CD4-positive, alpha-beta memory T cell (primary cell): ENCODE measurements at regions not wholly inside any gene's neighbourhood (a gene's known extent, or its start where the extent isn't known, plus 50 kb on each side); places are given as distances from the start of the nearest gene placed in this dataset.

Experiments used
- CTCF ChIA-PET: fragments of 350-600 bp; sonication (Branson Sonifier 250); formaldehyde crosslinking; loops from one replicate; lab custom pipeline; 2021; ENCODE audit warnings: inconsistent platforms; ENCODE audit not compliant: partially characterized antibody; lab: Charles Lee
- POLR2A ChIA-PET: fragments of 350-600 bp; sonication (Branson Sonifier 250); formaldehyde crosslinking; loops from one replicate; lab custom pipeline; 2021; ENCODE audit not compliant: partially characterized antibody; lab: Charles Lee
- DNase-seq, 5 donors: peaks; one replicate each; pipeline versions ENCODE4 v3.0.0 to v3.0.0-alpha.2; 2020 to 2022; ENCODE audit warnings: mixed read lengths in 1 of 5
- H3K27ac ChIP-seq: one replicate; pipeline ENCODE4 v1.7.0; 2013; ENCODE audit warnings: low read depth, low read length
- H3K27me3 ChIP-seq: 2 replicates; pipeline ENCODE4 v1.7.0; 2013; ENCODE audit warnings: mild to moderate bottlenecking, low read length, moderate library complexity; ENCODE audit not compliant: insufficient read depth
- H3K36me3 ChIP-seq: 2 replicates; pipeline ENCODE4 v1.7.0; 2013; ENCODE audit warnings: mild to moderate bottlenecking, low read length, moderate library complexity; ENCODE audit not compliant: insufficient read depth
- H3K4me1 ChIP-seq: 2 replicates; pipeline ENCODE4 v1.7.0; 2013; ENCODE audit warnings: mild to moderate bottlenecking, low read length, moderate library complexity; ENCODE audit not compliant: insufficient read depth
- H3K4me3 ChIP-seq, 2 donors: one replicate each; pipeline ENCODE4 v1.7.0; 2013; ENCODE audit warnings: low read length in 2 of 2, mild to moderate bottlenecking in 1 of 2
- H3K9me3 ChIP-seq, 2 donors: one replicate each; pipeline ENCODE4 v1.7.0; 2013; ENCODE audit warnings: low read length in 2 of 2, control low read depth in 1 of 2; ENCODE audit not compliant: control insufficient read depth in 1 of 2
- H3K27ac Mint-ChIP-seq, 7 donors: one replicate each; pipeline ENCODE4 v1.8.0; 2020 to 2021; ENCODE audit warnings: mixed read lengths in 7 of 7, mild to moderate bottlenecking in 6 of 7, inconsistent platforms in 3 of 7, moderate library complexity in 3 of 7
- H3K27me3 Mint-ChIP-seq, 2 donors: one replicate each; pipeline ENCODE4 v1.8.0; 2020 to 2021; ENCODE audit warnings: mixed read lengths in 2 of 2
- H3K36me3 Mint-ChIP-seq, 2 donors: one replicate each; pipeline ENCODE4 v1.8.0; 2020 to 2021; ENCODE audit warnings: mixed read lengths in 2 of 2, inconsistent platforms in 1 of 2, mild to moderate bottlenecking in 1 of 2
- H3K4me1 Mint-ChIP-seq, 4 donors: one replicate each; pipeline ENCODE4 v1.8.0; 2020 to 2021; ENCODE audit warnings: mixed read lengths in 4 of 4, mild to moderate bottlenecking in 1 of 4
- H3K4me3 Mint-ChIP-seq, 8 donors: one replicate each; pipeline ENCODE4 v1.8.0; 2020 to 2021; ENCODE audit warnings: mixed read lengths in 8 of 8, mild to moderate bottlenecking in 7 of 8, moderate library complexity in 6 of 8, inconsistent platforms in 3 of 8
- H3K9me3 Mint-ChIP-seq, 8 donors: one replicate each; pipeline ENCODE4 v1.8.0; 2020 to 2021; ENCODE audit warnings: mixed read lengths in 8 of 8, mild to moderate bottlenecking in 5 of 8, inconsistent platforms in 3 of 8, moderate library complexity in 1 of 8
- intact Hi-C: fragments of 100-400 bp; cut with micrococcal nuclease; formaldehyde crosslinking; loops from one replicate; pipeline ENCODE4 v1.15.1; 2023

- Mint-ChIP-seq H3K27ac (no peak overlapping the region), H3K9me3 (peaks cover 0 to 8% (median 3%) of the 10 kb centered on the region in 8 donors), H3K36me3 (no peaks in the 10 kb centered on the region), H3K27me3 (no peaks in the 10 kb centered on the region), H3K4me3 (no peak overlapping the region), H3K4me1 (no peaks in the 10 kb centered on the region)
- H3K4me3 ChIP-seq, result no peak overlapping the region
- intact Hi-C loops, result no loop called here
- POLR2A ChIA-PET, result no interaction called here
- no peaks in the 10 kb centered on the region for H3K9me3 ChIP-seq
- no peak overlapping the region for H3K27ac ChIP-seq
- no peaks in the 10 kb centered on the region for H3K36me3 ChIP-seq
- H3K27me3 ChIP-seq, result no peaks in the 10 kb centered on the region
- CTCF ChIA-PET, result no interaction called here
- DNase-seq, result no peak
- H3K4me1 ChIP-seq, result no peaks in the 10 kb centered on the region
These were observed 1070.4 kb upstream of the ADGRL3 start for GRCh38 chr4:60129740-60130139.

- DNase-seq, result no peak
- H3K27ac ChIP-seq, result no peak overlapping the region
- Mint-ChIP-seq H3K4me3 (no peak overlapping the region), H3K27me3 (no peaks in the 10 kb centered on the region), H3K4me1 (no peaks in the 10 kb centered on the region), H3K9me3 (peaks cover 0 to 5% (median 4%) of the 10 kb centered on the region in 8 donors), H3K36me3 (no peaks in the 10 kb centered on the region), H3K27ac (no peak overlapping the region)
- ChIA-PET POLR2A (no interaction called here), CTCF (no interaction called here)
- H3K4me3 ChIP-seq, result no peak overlapping the region
- no peaks in the 10 kb centered on the region for H3K36me3 ChIP-seq
- no peaks in the 10 kb centered on the region for H3K9me3 ChIP-seq
- H3K4me1 ChIP-seq, result no peaks in the 10 kb centered on the region
- no peaks in the 10 kb centered on the region for H3K27me3 ChIP-seq
- intact Hi-C loops, result no loop called here
These were observed 1066.8 kb upstream of the ADGRL3 start for GRCh38 chr4:60133375-60133774.

- no peak for DNase-seq
- Mint-ChIP-seq H3K36me3 (no peaks in the 10 kb centered on the region), H3K27me3 (no peaks in the 10 kb centered on the region), H3K9me3 (peaks cover 0 to 5% (median 4%) of the 10 kb centered on the region in 8 donors), H3K27ac (no peak overlapping the region), H3K4me1 (no peaks in the 10 kb centered on the region), H3K4me3 (no peak overlapping the region)
- H3K27ac ChIP-seq, result no peak overlapping the region
- ChIA-PET CTCF (no interaction called here), POLR2A (no interaction called here)
- no peaks in the 10 kb centered on the region for H3K9me3 ChIP-seq
- H3K27me3 ChIP-seq, result no peaks in the 10 kb centered on the region
- H3K4me1 ChIP-seq, result no peaks in the 10 kb centered on the region
- no peak overlapping the region for H3K4me3 ChIP-seq
- intact Hi-C loops, result no loop called here
- no peaks in the 10 kb centered on the region for H3K36me3 ChIP-seq
These were observed 1066.0 kb upstream of the ADGRL3 start for GRCh38 chr4:60134099-60134498.

- Histone ChIP-seq H3K9me3 (no peaks in the 10 kb centered on the region), H3K27me3 (no peaks in the 10 kb centered on the region), H3K27ac (no peak overlapping the region), H3K4me1 (no peaks in the 10 kb centered on the region), H3K4me3 (no peak overlapping the region), H3K36me3 (no peaks in the 10 kb centered on the region)
- no peak for DNase-seq
- no peaks in the 10 kb centered on the region for H3K27me3 Mint-ChIP-seq
- no peaks in the 10 kb centered on the region for H3K4me1 Mint-ChIP-seq
- intact Hi-C loops, result no loop called here
- ChIA-PET CTCF (no interaction called here), POLR2A (no interaction called here)
- H3K36me3 Mint-ChIP-seq, result no peaks in the 10 kb centered on the region
- no peak overlapping the region for H3K4me3 Mint-ChIP-seq
- no peak overlapping the region for H3K27ac Mint-ChIP-seq
- peaks cover 8 to 37% (median 19%) of the 10 kb centered on the region in 8 donors for H3K9me3 Mint-ChIP-seq
These were observed 1045.0 kb upstream of the ADGRL3 start for GRCh38 chr4:60155088-60155487.

- Mint-ChIP-seq H3K27me3 (no peaks in the 10 kb centered on the region), H3K4me3 (no peak overlapping the region), H3K27ac (no peak overlapping the region), H3K36me3 (no peaks in the 10 kb centered on the region), H3K4me1 (no peaks in the 10 kb centered on the region), H3K9me3 (peaks cover 0 to 12% (median 6%) of the 10 kb centered on the region in 8 donors)
- no peak for DNase-seq
- H3K9me3 ChIP-seq, result no peaks in the 10 kb centered on the region
- no peak overlapping the region for H3K4me3 ChIP-seq
- no peak overlapping the region for H3K27ac ChIP-seq
- H3K4me1 ChIP-seq, result no peaks in the 10 kb centered on the region
- CTCF ChIA-PET, result interaction anchor here (1.5 kb wide), 1 partner anchor 9 kb away, joined by 3 read pairs; no protein-coding TSS in a partner anchor
- intact Hi-C loops, result no loop called here
- POLR2A ChIA-PET, result no interaction called here
- no peaks in the 10 kb centered on the region for H3K27me3 ChIP-seq
- H3K36me3 ChIP-seq, result no peaks in the 10 kb centered on the region
These were observed 1027.0 kb upstream of the ADGRL3 start for GRCh38 chr4:60173103-60173502.

- no peaks in the 10 kb centered on the region for H3K27me3 ChIP-seq
- Mint-ChIP-seq H3K27ac (no peak overlapping the region), H3K36me3 (no peaks in the 10 kb centered on the region), H3K27me3 (no peaks in the 10 kb centered on the region), H3K4me1 (no peaks in the 10 kb centered on the region), H3K9me3 (peaks cover 0 to 10% (median 5%) of the 10 kb centered on the region in 8 donors), H3K4me3 (no peak overlapping the region)
- CTCF ChIA-PET, result interaction anchor here (1.5 kb wide), 1 partner anchor 9 kb away, joined by 3 read pairs; no protein-coding TSS in a partner anchor
- DNase-seq, result no peak
- POLR2A ChIA-PET, result no interaction called here
- no peaks in the 10 kb centered on the region for H3K4me1 ChIP-seq
- H3K36me3 ChIP-seq, result no peaks in the 10 kb centered on the region
- no peak overlapping the region for H3K27ac ChIP-seq
- H3K4me3 ChIP-seq, result no peak overlapping the region
- H3K9me3 ChIP-seq, result no peaks in the 10 kb centered on the region
- intact Hi-C loops, result no loop called here
These were observed 1026.4 kb upstream of the ADGRL3 start for GRCh38 chr4:60173718-60174117.

- intact Hi-C loops, result no loop called here
- no peaks in the 10 kb centered on the region for H3K36me3 Mint-ChIP-seq
- DNase-seq, result no peak
- no peak overlapping the region for H3K4me3 Mint-ChIP-seq
- H3K27me3 ChIP-seq, result no peaks in the 10 kb centered on the region
- POLR2A ChIA-PET, result no interaction called here
- H3K36me3 ChIP-seq, result no peaks in the 10 kb centered on the region
- H3K9me3 Mint-ChIP-seq, result peaks cover 0 to 9% (median 5%) of the 10 kb centered on the region in 8 donors
- no peaks in the 10 kb centered on the region for H3K9me3 ChIP-seq
- H3K4me1 ChIP-seq, result no peaks in the 10 kb centered on the region
- no peaks in the 10 kb centered on the region for H3K27me3 Mint-ChIP-seq
- H3K4me1 Mint-ChIP-seq, result no peaks in the 10 kb centered on the region
- no peak overlapping the region for H3K4me3 ChIP-seq
- no peak overlapping the region for H3K27ac Mint-ChIP-seq
- CTCF ChIA-PET, result no interaction called here
- no peak overlapping the region for H3K27ac ChIP-seq
These were observed 1024.9 kb upstream of the ADGRL3 start for GRCh38 chr4:60175241-60175640.

- POLR2A ChIA-PET, result no interaction called here
- CTCF ChIA-PET, result no interaction called here
- Mint-ChIP-seq H3K36me3 (no peaks in the 10 kb centered on the region), H3K27me3 (no peaks in the 10 kb centered on the region), H3K9me3 (peaks cover 2 to 32% (median 17%) of the 10 kb centered on the region in 8 donors), H3K4me3 (no peak overlapping the region), H3K27ac (no peak overlapping the region), H3K4me1 (no peaks in the 10 kb centered on the region)
- H3K4me1 ChIP-seq, result no peaks in the 10 kb centered on the region
- H3K9me3 ChIP-seq, result no peaks in the 10 kb centered on the region
- no peak overlapping the region for H3K27ac ChIP-seq
- intact Hi-C loops, result no loop called here
- DNase-seq, result no peak
- H3K27me3 ChIP-seq, result no peaks in the 10 kb centered on the region
- no peaks in the 10 kb centered on the region for H3K36me3 ChIP-seq
- H3K4me3 ChIP-seq, result no peak overlapping the region
These were observed 1012.7 kb upstream of the ADGRL3 start for GRCh38 chr4:60187428-60187827.
